ENCODE measurements at regions not wholly inside any gene's neighbourhood (a gene's known extent, or its start where the extent isn't known, plus 50 kb on each side); places are given as distances from the start of the nearest gene placed in this dataset.

DNA sequence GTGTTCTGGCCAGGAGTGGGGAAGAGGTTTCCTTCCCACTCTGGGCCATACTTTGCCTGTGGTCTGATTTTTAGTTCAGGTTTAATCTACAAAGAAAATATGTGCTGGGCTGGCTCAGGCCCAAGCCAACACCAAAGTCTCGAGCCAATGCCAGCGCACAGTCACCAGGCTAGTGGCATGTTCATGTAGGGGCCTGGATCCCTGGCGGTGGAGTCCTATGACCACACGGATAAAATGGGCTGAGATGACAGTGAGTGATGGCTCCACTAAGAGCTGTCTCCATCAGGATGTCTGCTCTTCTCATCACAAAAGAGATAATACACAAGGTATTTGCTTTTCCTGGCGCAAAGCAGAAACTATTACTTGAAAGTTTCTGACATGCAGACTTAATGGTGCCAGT is 92.9 kb upstream of the PTPN3 start:
- TF ChIP-seq, protein P1, sequence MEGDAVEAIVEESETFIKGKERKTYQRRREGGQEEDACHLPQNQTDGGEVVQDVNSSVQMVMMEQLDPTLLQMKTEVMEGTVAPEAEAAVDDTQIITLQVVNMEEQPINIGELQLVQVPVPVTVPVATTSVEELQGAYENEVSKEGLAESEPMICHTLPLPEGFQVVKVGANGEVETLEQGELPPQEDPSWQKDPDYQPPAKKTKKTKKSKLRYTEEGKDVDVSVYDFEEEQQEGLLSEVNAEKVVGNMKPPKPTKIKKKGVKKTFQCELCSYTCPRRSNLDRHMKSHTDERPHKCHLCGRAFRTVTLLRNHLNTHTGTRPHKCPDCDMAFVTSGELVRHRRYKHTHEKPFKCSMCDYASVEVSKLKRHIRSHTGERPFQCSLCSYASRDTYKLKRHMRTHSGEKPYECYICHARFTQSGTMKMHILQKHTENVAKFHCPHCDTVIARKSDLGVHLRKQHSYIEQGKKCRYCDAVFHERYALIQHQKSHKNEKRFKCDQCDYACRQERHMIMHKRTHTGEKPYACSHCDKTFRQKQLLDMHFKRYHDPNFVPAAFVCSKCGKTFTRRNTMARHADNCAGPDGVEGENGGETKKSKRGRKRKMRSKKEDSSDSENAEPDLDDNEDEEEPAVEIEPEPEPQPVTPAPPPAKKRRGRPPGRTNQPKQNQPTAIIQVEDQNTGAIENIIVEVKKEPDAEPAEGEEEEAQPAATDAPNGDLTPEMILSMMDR (IDR thresholded peaks at IDR 0.05): no peak
- TF ChIP-seq POLR2A (IDR thresholded peaks at IDR 0.05): no peak
- Histone ChIP-seq H3K27ac (no peak overlapping the region), H3K36me3 (replicated peaks in 1 of 2; ENCODE audit: insufficient read depth in 1 of 2, low read depth in 2 of 2) (no peaks in the 10 kb centered on the region), H3K9me3 (no peaks in the 10 kb centered on the region), H3K4me1 (no peaks in the 10 kb centered on the region), H3K27me3 (no peaks in the 10 kb centered on the region), H3K4me3 (no peak overlapping the region)
- ATAC-seq (no peak), DNase-seq (peak in 1 of 4 donors; percentile 15)
- intact Hi-C loops (cut with DNase I): no loop called here
- 50 to 60% methylated on average over 5 of the region's 5 CpGs for WGBS, 2 donors

DNA sequence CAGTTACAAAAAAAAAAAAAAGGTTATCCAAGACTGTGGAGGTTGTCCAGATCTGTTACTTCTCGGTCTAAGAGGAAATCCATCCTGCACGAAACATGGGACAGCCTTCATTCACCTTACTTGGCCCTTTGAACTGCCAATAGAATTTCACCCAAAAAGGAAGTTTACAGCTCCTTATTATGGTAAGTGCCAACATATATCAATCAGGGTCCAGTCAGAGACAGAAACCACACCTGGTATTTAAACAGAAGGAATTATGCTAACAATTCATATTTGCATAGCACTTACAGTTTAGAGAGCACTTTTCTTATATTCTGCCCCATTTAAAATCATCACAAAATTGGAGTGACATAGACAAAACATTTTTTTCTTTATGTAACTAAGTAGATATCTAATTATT is 93.6 kb upstream of the PTPN3 start:
- no peak overlapping the region for H3K4me3 ChIP-seq
- intact Hi-C loops (cut with DNase I): no loop called here
- no peak overlapping the region for H3K27ac ChIP-seq
- no peaks in the 10 kb centered on the region for H3K9me3 ChIP-seq
- TF ChIP-seq, protein P1 (IDR thresholded peaks at IDR 0.05): no peak
- TF ChIP-seq POLR2A (IDR thresholded peaks at IDR 0.05): no peak
- ATAC-seq (no peak), DNase-seq (no peak)
- no peaks in the 10 kb centered on the region for H3K36me3 ChIP-seq (replicated peaks in 1 of 2; ENCODE audit: insufficient read depth in 1 of 2, low read depth in 2 of 2)
- no peaks in the 10 kb centered on the region for H3K27me3 ChIP-seq
- 64 to 86% methylated on average over 2 of the region's 2 CpGs for WGBS, 2 donors
- H3K4me1 ChIP-seq: no peaks in the 10 kb centered on the region

DNA sequence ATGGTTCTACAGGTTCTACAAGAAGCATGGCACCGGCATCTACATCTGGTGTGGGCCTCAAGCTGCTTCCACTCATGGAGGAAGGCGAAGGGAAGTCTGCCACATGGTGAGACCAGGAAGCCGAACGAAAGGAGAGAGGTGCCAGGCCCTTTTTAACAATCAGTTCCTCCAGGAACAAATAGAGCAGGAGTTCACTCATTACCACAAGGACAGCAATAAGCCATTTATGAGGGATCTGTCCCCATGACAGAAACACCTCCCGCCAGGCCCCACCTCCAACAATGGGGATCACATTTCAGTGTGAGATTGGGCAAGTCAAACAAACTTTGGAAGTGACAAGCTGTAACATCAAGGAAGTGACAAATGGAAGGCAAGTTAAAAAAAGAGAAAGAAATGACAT is 95.5 kb upstream of the PTPN3 start:
- intact Hi-C loops (cut with DNase I): no loop called here
- Histone ChIP-seq H3K4me1 (no peaks in the 10 kb centered on the region), H3K27me3 (no peaks in the 10 kb centered on the region), H3K4me3 (no peak overlapping the region), H3K27ac (no peak overlapping the region), H3K9me3 (no peaks in the 10 kb centered on the region), H3K36me3 (replicated peaks in 1 of 2; ENCODE audit: insufficient read depth in 1 of 2, low read depth in 2 of 2) (no peaks in the 10 kb centered on the region)
- DNase-seq (no peak), ATAC-seq (no peak)
- TF ChIP-seq, protein P1 (IDR thresholded peaks at IDR 0.05): no peak
- WGBS, 2 donors: 91 to 94% methylated on average over 5 of the region's 5 CpGs

DNA sequence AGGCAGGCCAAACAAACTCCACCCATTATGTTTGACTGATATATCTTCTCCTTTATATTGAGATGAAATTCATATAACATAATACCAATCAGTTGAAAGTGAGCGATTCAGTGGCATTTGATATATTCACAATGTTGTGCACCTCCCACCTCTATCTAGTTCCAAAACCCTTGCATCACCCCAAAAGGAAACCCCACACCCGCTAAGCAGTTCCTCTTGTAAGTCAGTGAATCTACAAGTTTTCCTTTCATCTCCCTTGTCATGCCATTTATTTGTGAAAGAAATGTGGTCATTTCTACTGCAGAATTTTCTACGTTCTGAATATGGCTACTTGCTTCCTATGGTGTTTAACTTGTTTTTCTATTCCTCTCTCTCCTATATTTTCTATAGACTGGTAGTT is 99.4 kb upstream of the PTPN3 start:
- intact Hi-C loops (cut with DNase I): no loop called here

DNA sequence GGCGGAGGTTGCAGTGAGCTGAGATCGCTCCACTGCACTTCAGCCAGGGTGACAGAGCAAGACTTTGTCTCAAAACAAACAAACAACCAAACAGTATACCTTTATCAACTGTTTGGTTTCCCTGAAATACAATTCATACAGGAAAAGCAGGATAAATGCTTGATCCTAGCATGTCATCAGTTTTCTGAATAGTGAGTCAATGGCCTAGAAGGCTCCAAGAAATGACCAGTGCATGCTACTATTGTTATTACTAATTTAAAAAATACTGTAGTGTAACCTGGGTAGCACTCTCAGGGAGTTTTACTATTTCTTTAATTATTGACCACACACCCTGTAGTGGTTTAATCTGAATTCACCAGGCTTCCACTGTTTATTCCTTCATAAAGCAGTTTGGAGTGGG is 101.0 kb upstream of the PTPN3 start:
- H3K27ac ChIP-seq: no peak overlapping the region
- H3K27me3 ChIP-seq: no peaks in the 10 kb centered on the region
- no peak for ATAC-seq
- DNase-seq: no peak
- no peaks in the 10 kb centered on the region for H3K36me3 ChIP-seq (replicated peaks in 1 of 2; ENCODE audit: insufficient read depth in 1 of 2, low read depth in 2 of 2)
- H3K4me1 ChIP-seq: no peaks in the 10 kb centered on the region
- intact Hi-C loops (cut with DNase I): no loop called here
- no peaks in the 10 kb centered on the region for H3K9me3 ChIP-seq
- TF ChIP-seq, protein P1 (IDR thresholded peaks at IDR 0.05): no peak
- TF ChIP-seq POLR2A (IDR thresholded peaks at IDR 0.05): no peak
- no peak overlapping the region for H3K4me3 ChIP-seq
- WGBS, 2 donors: 92 to 96% methylated on average over 2 of the region's 2 CpGs

More for the DNA sequence above, 99.4 kb upstream of the PTPN3 start:
- Histone ChIP-seq H3K9me3 (no peaks in the 10 kb centered on the region), H3K36me3 (replicated peaks in 1 of 2; ENCODE audit: insufficient read depth in 1 of 2, low read depth in 2 of 2) (no peaks in the 10 kb centered on the region), H3K27ac (no peak overlapping the region), H3K27me3 (no peaks in the 10 kb centered on the region), H3K4me1 (no peaks in the 10 kb centered on the region), H3K4me3 (no peak overlapping the region)
- TF ChIP-seq, protein P1 (IDR thresholded peaks at IDR 0.05): no peak
- TF ChIP-seq POLR2A (IDR thresholded peaks at IDR 0.05): no peak
- ATAC-seq (no peak), DNase-seq (no peak)
- WGBS, 2 donors: 71 to 87% methylated on average over 3 of the region's 3 CpGs
